ENCODE measurements at regions not wholly inside any gene's neighbourhood (a gene's known extent, or its start where the extent isn't known, plus 50 kb on each side); places are given as distances from the start of the nearest gene placed in this dataset.

- no peaks in the 10 kb centered on the region for H3K27me3 Mint-ChIP-seq (ENCODE audit: insufficient read depth, unreplicated experiment)
- no peak overlapping the region for H3K4me3 Mint-ChIP-seq (ENCODE audit: unreplicated experiment)
- H3K9me3 ChIP-seq, result no peaks in the 10 kb centered on the region
- intact Hi-C loops (cut with micrococcal nuclease; ENCODE audit: unreplicated experiment), result no loop called here
- DNase-seq, result no peak
- ChIA-PET CTCF (no interaction called here), POLR2A (no interaction called here)
- H3K36me3 Mint-ChIP-seq (ENCODE audit: insufficient read depth, unreplicated experiment), result no peaks in the 10 kb centered on the region
- H3K9me3 Mint-ChIP-seq (ENCODE audit: unreplicated experiment), result no peaks in the 10 kb centered on the region
- H3K4me3 ChIP-seq (ENCODE audit: low read depth, low read length), result no peak overlapping the region
- no peak overlapping the region for H3K27ac Mint-ChIP-seq (ENCODE audit: unreplicated experiment)
- H3K27me3 ChIP-seq (replicated peaks; ENCODE audit: control insufficient read depth, insufficient read depth, low read length), result no peaks in the 10 kb centered on the region
- H3K36me3 ChIP-seq (ENCODE audit: control insufficient read depth, insufficient read depth, low read length), result no peaks in the 10 kb centered on the region
- peaks cover 6% of the 10 kb centered on the region for H3K4me1 Mint-ChIP-seq (ENCODE audit: low read depth, unreplicated experiment)
- H3K4me1 ChIP-seq, result no peaks in the 10 kb centered on the region; the same call in 1 of the 2 replicates
- no TSS peak for BruUV-seq (replicated peaks)
- no peak for TF ChIP-seq CTCF (IDR thresholded peaks at IDR 0.05; ENCODE audit: insufficient read depth in 1 of 2, low read depth in 1 of 2, low read length in 1 of 2, severe bottlenecking in 1 of 2, unreplicated experiment in 1 of 2)
These were observed 223.7 kb upstream of the DPH6 start for GRCh38 chr15:35769656-35770055.

GRCh38 chr15:35771746-35772442 is 225.9 kb upstream of the DPH6 start:
- no peak for DNase-seq
- POLR2A ChIA-PET, result no interaction called here
- peaks cover 6% of the 10 kb centered on the region for H3K4me1 Mint-ChIP-seq (ENCODE audit: low read depth, unreplicated experiment)
- no peak overlapping the region for H3K27ac Mint-ChIP-seq (ENCODE audit: unreplicated experiment)
- intact Hi-C loops (cut with micrococcal nuclease; ENCODE audit: unreplicated experiment), result no loop called here
- H3K36me3 ChIP-seq (ENCODE audit: control insufficient read depth, insufficient read depth, low read length), result no peaks in the 10 kb centered on the region
- no TSS peak for BruUV-seq (replicated peaks)
- no peaks in the 10 kb centered on the region for H3K27me3 Mint-ChIP-seq (ENCODE audit: insufficient read depth, unreplicated experiment)
- no peaks in the 10 kb centered on the region for H3K27me3 ChIP-seq (replicated peaks; ENCODE audit: control insufficient read depth, insufficient read depth, low read length)
- H3K4me1 ChIP-seq, result no peaks in the 10 kb centered on the region
- no peak overlapping the region for H3K4me3 Mint-ChIP-seq (ENCODE audit: unreplicated experiment)
- H3K36me3 Mint-ChIP-seq (ENCODE audit: insufficient read depth, unreplicated experiment), result no peaks in the 10 kb centered on the region
- no peak for TF ChIP-seq CTCF (IDR thresholded peaks at IDR 0.05; ENCODE audit: insufficient read depth in 1 of 2, low read depth in 1 of 2, low read length in 1 of 2, severe bottlenecking in 1 of 2, unreplicated experiment in 1 of 2)
- CTCF ChIA-PET, result no interaction called here
- no peaks in the 10 kb centered on the region for H3K9me3 ChIP-seq
- H3K4me3 ChIP-seq (ENCODE audit: low read depth, low read length), result no peak overlapping the region
- no peaks in the 10 kb centered on the region for H3K9me3 Mint-ChIP-seq (ENCODE audit: unreplicated experiment)

- no peak for DNase-seq
- no peak overlapping the region for H3K4me3 Mint-ChIP-seq (ENCODE audit: unreplicated experiment)
- no peaks in the 10 kb centered on the region for H3K4me1 ChIP-seq
- no peaks in the 10 kb centered on the region for H3K36me3 Mint-ChIP-seq (ENCODE audit: insufficient read depth, unreplicated experiment)
- H3K27me3 ChIP-seq (replicated peaks; ENCODE audit: control insufficient read depth, insufficient read depth, low read length), result no peaks in the 10 kb centered on the region
- H3K9me3 Mint-ChIP-seq (ENCODE audit: unreplicated experiment), result no peaks in the 10 kb centered on the region
- H3K27ac Mint-ChIP-seq (ENCODE audit: unreplicated experiment), result no peak overlapping the region
- H3K36me3 ChIP-seq (ENCODE audit: control insufficient read depth, insufficient read depth, low read length), result no peaks in the 10 kb centered on the region
- CTCF ChIA-PET, result no interaction called here
- no peak for TF ChIP-seq CTCF (IDR thresholded peaks at IDR 0.05; ENCODE audit: insufficient read depth in 1 of 2, low read depth in 1 of 2, low read length in 1 of 2, severe bottlenecking in 1 of 2, unreplicated experiment in 1 of 2)
- no peaks in the 10 kb centered on the region for H3K27me3 Mint-ChIP-seq (ENCODE audit: insufficient read depth, unreplicated experiment)
- intact Hi-C loops (cut with micrococcal nuclease; ENCODE audit: unreplicated experiment), result no loop called here
- no TSS peak for BruUV-seq (replicated peaks)
- no peaks in the 10 kb centered on the region for H3K9me3 ChIP-seq
- no peak overlapping the region for H3K4me3 ChIP-seq (ENCODE audit: low read depth, low read length)
- POLR2A ChIA-PET, result no interaction called here
- peaks cover 6% of the 10 kb centered on the region for H3K4me1 Mint-ChIP-seq (ENCODE audit: low read depth, unreplicated experiment)
These were observed 228.7 kb upstream of the DPH6 start for GRCh38 chr15:35774653-35775052.

Data from Caco-2 (cell line).